ENCODE measurements at regions not wholly inside any gene's neighbourhood (a gene's known extent, or its start where the extent isn't known, plus 50 kb on each side); places are given as distances from the start of the nearest gene placed in this dataset.
"Not testable (repeated sequence)": the region's sequence is repeated elsewhere in the genome, so short reads cannot be mapped to it uniquely, and the experiment has no call there.

GRCh38 chr3:94402126-94402525, 339.3 kb downstream of the NSUN3 start:
- Histone ChIP-seq H3K27ac (replicated peaks) (no peak overlapping the region), H3K36me3 (no peaks in the 10 kb centered on the region), H3K4me3 (no peak overlapping the region), H3K27me3 (ENCODE audit: low read depth) (no peaks in the 10 kb centered on the region), H3K9me3 (replicated peaks) (peaks cover 7% of the 10 kb centered on the region), H3K4me1 (no peaks in the 10 kb centered on the region)
- no peak for DNase-seq
- TF ChIP-seq CTCF (IDR thresholded peaks at IDR 0.05; ENCODE audit: borderline replicate concordance), result no peak
- intact Hi-C loops (cut with micrococcal nuclease), result no loop called here

- intact Hi-C loops (cut with micrococcal nuclease), result no loop called here
- DNase-seq, result no peak
- no peak overlapping the region for H3K27ac ChIP-seq (replicated peaks)
Observed at GRCh38 chr3:94405258-94406035, 342.6 kb downstream of the NSUN3 start.

DNA sequence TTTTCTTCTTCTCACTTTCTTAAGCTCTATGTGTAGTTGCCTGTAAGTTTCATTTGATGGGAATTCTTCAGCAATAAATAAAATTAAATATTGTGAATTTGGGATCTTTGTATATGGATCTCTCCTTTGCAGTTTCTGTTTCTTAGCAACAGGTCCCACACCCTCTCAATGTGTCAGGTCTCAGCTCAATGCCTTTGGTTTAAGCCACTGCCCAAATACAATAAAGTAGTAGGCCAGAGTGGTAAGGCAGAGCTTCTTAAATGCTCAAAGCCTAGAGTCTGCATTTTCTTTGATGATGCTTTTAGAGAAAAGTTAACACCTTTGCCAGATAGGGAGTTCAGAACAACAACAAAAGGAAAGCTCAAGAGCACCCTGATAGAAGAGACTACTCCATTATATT, 343.7 kb downstream of the NSUN3 start:
- Histone ChIP-seq H3K36me3 (no peaks in the 10 kb centered on the region), H3K27ac (replicated peaks) (no peak overlapping the region), H3K27me3 (ENCODE audit: low read depth) (no peaks in the 10 kb centered on the region), H3K4me1 (no peaks in the 10 kb centered on the region), H3K9me3 (replicated peaks) (peaks cover 7% of the 10 kb centered on the region), H3K4me3 (no peak overlapping the region)
- intact Hi-C loops (cut with micrococcal nuclease), result no loop called here
- no peak for DNase-seq
- no peak for TF ChIP-seq CTCF (IDR thresholded peaks at IDR 0.05; ENCODE audit: borderline replicate concordance)

More at GRCh38 chr3:94405258-94406035, 342.6 kb downstream of the NSUN3 start:
- Histone ChIP-seq H3K4me3 (no peak overlapping the region), H3K4me1 (no peaks in the 10 kb centered on the region), H3K27me3 (ENCODE audit: low read depth) (no peaks in the 10 kb centered on the region), H3K9me3 (replicated peaks) (peaks cover 7% of the 10 kb centered on the region), H3K36me3 (no peaks in the 10 kb centered on the region)
- no peak for TF ChIP-seq CTCF (IDR thresholded peaks at IDR 0.05; ENCODE audit: borderline replicate concordance)

DNA sequence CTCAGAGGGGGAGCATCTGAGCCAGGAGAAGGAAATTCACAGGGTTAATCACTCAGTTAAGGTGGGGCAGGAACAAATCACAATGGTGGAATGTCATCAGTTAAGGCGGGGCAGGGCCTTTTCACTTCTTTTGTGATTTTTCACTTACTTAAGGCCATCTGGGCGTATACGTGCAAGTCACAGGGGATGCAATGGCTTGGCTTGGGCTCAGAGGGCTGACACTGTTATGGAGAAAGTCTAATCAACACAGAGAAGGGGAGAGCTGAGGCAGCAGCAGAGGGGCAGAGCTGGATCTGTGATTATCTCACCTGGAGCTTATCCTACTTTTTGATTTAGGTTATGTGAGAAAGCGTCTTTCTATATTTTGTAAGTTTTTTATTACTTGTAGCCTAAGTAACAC, 350.1 kb downstream of the NSUN3 start:
- H3K36me3 ChIP-seq; H3K4me3 ChIP-seq; intact Hi-C loops (cut with micrococcal nuclease); DNase-seq; H3K27ac ChIP-seq (replicated peaks); H3K9me3 ChIP-seq (replicated peaks); H3K27me3 ChIP-seq (ENCODE audit: low read depth); H3K4me1 ChIP-seq: not testable (repeated sequence)

- no peak overlapping the region for H3K4me3 ChIP-seq
- H3K36me3 ChIP-seq, result no peaks in the 10 kb centered on the region
- no peaks in the 10 kb centered on the region for H3K4me1 ChIP-seq
- no peaks in the 10 kb centered on the region for H3K9me3 ChIP-seq (replicated peaks)
- no peak for TF ChIP-seq CTCF (IDR thresholded peaks at IDR 0.05; ENCODE audit: borderline replicate concordance)
- no peak overlapping the region for H3K27ac ChIP-seq (replicated peaks)
- DNase-seq, result no peak
- no peaks in the 10 kb centered on the region for H3K27me3 ChIP-seq (ENCODE audit: low read depth)
- intact Hi-C loops (cut with micrococcal nuclease), result no loop called here
Observed at GRCh38 chr3:94413336-94414108, 350.7 kb downstream of the NSUN3 start.

GRCh38 chr3:94414418-94414817, 351.6 kb downstream of the NSUN3 start:
- H3K9me3 ChIP-seq (replicated peaks), result no peaks in the 10 kb centered on the region
- no peak overlapping the region for H3K4me3 ChIP-seq
- TF ChIP-seq CTCF (IDR thresholded peaks at IDR 0.05; ENCODE audit: borderline replicate concordance), result no peak
- no peak overlapping the region for H3K27ac ChIP-seq (replicated peaks)
- no peaks in the 10 kb centered on the region for H3K36me3 ChIP-seq
- DNase-seq, result no peak
- no peaks in the 10 kb centered on the region for H3K4me1 ChIP-seq
- intact Hi-C loops (cut with micrococcal nuclease), result no loop called here
- H3K27me3 ChIP-seq (ENCODE audit: low read depth), result no peaks in the 10 kb centered on the region

Measured in left ventricle myocardium inferior (tissue), 1 donor.